HG03196 (cell line): ENCODE measurements at regions not wholly inside any gene's neighbourhood (a gene's known extent, or its start where the extent isn't known, plus 50 kb on each side); places are given as distances from the start of the nearest gene placed in this dataset.

Source experiments
- ATAC-seq: cut with Tn5 transposase; IDR thresholded peaks from one replicate; pipeline ENCODE4 v1.9.1; 2021; ENCODE audit not compliant: unreplicated experiment

GRCh38 chr1:34405266-34405959 lies 228.7 kb downstream of the C1orf94 start:
- no peak for ATAC-seq

GRCh38 chr1:34406377-34406776 lies 229.7 kb downstream of the C1orf94 start:
- ATAC-seq = no peak

GRCh38 chr1:34406833-34407539 lies 230.3 kb downstream of the C1orf94 start:
- no peak for ATAC-seq

- no peak for ATAC-seq
These were observed 231.3 kb downstream of the C1orf94 start for GRCh38 chr1:34408011-34408410.

- ATAC-seq = no peak
These were observed 233.1 kb downstream of the C1orf94 start for GRCh38 chr1:34409689-34410229.

- no peak for ATAC-seq
These were observed 236.1 kb downstream of the C1orf94 start for GRCh38 chr1:34412598-34413370.

GRCh38 chr1:34415140-34415539 lies 238.4 kb downstream of the C1orf94 start:
- ATAC-seq = no peak

GRCh38 chr1:34418166-34418565 lies 241.5 kb downstream of the C1orf94 start:
- ATAC-seq = no peak

- no peak for ATAC-seq
These were observed 243.0 kb downstream of the C1orf94 start for GRCh38 chr1:34419663-34420136.

- no peak for ATAC-seq
These were observed 248.3 kb downstream of the C1orf94 start for GRCh38 chr1:34425046-34425445.

- no peak for ATAC-seq
These were observed 249.1 kb downstream of the C1orf94 start for GRCh38 chr1:34425785-34426184.

GRCh38 chr1:34426325-34426896 lies 249.7 kb downstream of the C1orf94 start:
- ATAC-seq = no peak

- ATAC-seq = no peak
These were observed 250.5 kb downstream of the C1orf94 start for GRCh38 chr1:34427170-34427569.

- no peak for ATAC-seq
These were observed 256.4 kb downstream of the C1orf94 start for GRCh38 chr1:34433099-34433498.

- ATAC-seq = no peak
These were observed 260.1 kb downstream of the C1orf94 start for GRCh38 chr1:34436836-34437235.

GRCh38 chr1:34441259-34442069 lies 264.8 kb downstream of the C1orf94 start:
- ATAC-seq = no peak

- ATAC-seq = no peak
These were observed 267.8 kb downstream of the C1orf94 start for GRCh38 chr1:34444516-34444915.

GRCh38 chr1:34450325-34450724 lies 273.6 kb downstream of the C1orf94 start:
- ATAC-seq = no peak

- ATAC-seq = no peak
These were observed 275.7 kb downstream of the C1orf94 start for GRCh38 chr1:34452451-34452850.

GRCh38 chr1:34455121-34455520 lies 278.4 kb downstream of the C1orf94 start:
- ATAC-seq = no peak
